ENCODE measurements at regions not wholly inside any gene's neighbourhood (a gene's known extent, or its start where the extent isn't known, plus 50 kb on each side); places are given as distances from the start of the nearest gene placed in this dataset.

DNA sequence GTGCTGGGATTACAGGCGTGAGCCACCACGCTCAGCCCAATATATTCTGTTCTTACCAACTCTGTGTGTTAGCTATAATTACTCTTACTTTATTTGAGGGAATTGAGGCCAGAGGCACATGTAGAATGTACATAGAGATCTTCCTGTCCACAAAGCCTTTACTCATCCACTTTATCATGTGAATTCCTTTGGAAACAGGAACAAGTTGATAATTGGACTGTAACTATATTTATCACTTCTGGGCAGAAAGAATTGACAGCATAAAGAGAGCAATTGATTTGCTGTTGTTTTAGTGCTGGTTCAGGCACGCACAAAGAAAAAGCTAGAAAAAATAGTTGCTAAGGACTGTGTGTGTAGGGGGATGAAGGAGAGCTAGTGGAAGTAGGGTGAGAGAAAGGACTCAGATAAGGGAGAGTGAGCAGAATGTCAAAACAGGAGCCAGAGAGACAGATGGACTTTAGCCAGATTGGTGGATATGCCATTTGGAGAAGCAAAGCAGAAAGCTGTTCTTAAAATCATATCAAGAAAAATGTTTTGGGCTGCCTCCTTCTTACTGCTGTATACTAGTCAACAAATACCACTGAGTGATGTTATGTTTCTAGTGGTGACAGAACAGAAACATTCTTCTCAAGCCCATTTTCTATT is 929.8 kb upstream of the CNTN5 start:
- no peak for DNase-seq

DNA sequence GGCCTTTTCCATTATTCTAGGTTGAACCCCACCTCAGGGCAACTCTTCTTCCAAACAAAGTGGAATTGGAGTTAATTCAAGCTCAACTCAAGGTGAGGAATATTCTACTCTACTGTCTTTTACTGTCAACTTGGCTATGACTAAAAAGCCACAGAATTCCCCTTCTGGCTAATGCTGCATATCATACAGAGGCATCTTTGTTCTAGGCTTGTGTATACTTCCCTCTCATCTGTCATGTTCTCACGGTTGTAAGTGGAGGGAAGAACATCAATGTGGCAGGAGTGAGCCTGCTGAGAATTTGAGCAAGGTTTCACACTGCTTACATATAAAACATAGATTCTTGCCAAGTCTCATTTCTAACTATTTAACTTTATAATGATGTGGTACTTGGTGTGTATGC is 921.4 kb upstream of the CNTN5 start:
- DNase-seq = no peak

DNA sequence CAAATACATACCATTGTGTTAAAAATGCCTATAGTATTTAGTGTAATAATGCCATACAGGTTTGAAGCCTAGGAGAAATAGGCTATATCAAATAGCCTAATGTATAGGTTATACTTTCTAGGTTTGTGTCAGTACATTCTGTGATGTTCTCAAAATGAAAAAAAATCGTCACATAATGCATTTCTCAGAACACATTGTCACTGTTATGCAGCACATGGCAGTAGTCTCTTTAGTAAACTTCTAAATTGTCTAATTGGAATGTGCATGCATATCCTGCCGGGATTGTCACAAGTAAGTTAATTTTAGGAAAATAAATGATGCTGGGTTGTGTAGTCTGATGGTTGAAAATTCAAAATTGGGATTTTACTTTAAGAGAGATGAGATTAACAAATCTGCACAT is 920.1 kb upstream of the CNTN5 start:
- DNase-seq = no peak

DNA sequence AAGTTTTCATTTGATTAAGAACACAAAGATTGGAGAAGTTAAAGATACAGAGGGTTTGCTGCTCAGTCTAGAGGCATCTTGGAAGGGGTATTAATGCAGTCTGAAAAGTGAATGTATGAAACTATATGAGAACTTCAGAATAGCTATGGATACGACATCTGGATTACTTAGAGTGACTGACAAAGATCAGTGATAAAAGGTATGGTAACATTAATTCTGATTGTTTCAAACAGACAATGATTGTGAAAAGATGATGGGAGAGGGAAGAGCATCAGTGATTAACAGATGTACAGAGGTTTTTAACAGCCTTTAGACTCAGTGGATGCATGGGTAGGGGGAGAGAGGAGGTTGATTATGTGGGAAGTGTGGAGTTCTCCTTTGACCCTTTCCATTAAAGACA is 919.4 kb upstream of the CNTN5 start:
- DNase-seq = no peak

DNA sequence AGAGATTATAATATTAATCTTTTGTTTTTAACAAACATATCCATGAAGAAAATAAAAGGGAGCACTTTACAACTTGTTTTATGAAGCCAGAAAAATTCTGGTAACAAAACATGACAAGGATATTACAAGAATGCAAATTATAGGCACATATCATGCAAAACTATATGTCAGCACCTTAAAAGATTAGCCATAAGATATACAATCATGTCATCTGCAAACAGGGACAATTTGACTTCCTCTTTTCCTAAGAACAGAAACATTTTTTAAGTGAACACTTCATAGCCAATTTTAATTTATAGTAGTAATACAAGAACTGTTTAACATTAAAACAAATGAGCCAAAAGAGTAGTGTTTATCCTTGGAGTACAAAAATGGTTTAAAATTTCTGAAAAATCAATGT is 916.5 kb upstream of the CNTN5 start:
- no peak for DNase-seq

DNA sequence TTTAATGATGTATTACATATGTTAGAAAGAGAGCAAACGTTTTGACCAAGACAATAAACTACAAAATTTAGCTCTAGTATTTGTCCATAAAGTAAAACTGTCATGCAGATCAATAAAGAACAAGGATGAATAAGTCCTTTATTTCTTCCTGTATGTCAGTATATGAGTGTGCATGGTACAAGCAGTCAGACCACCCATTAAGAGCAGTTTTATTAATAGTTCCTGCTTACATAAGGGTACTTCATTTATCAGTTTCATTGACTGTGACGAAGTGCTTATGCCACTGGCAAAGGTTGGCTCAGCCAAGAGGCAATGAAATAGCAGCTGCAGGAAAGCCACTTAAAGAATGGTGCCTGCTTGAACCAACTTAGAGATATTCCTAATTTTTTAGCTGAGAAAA is 913.0 kb upstream of the CNTN5 start:
- DNase-seq = no peak

DNA sequence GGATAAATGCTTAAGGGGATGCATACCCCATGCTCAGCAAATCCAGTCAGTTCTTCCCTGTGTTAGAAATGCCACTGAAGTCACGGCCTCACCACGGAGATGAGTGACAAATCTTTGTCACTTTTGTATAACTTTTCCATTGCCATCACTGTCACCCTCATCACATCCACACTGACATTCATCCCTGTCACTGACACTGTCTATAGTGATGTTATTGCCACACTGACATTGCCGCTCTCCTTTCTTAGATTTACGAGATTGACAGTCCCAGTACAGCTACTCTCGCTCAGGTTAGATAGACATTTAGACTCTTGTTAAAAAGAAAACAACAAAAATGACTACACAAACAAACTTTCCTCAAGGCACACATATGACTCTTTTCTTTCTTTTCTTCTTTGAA is 910.7 kb upstream of the CNTN5 start:
- no peak for DNase-seq

DNA sequence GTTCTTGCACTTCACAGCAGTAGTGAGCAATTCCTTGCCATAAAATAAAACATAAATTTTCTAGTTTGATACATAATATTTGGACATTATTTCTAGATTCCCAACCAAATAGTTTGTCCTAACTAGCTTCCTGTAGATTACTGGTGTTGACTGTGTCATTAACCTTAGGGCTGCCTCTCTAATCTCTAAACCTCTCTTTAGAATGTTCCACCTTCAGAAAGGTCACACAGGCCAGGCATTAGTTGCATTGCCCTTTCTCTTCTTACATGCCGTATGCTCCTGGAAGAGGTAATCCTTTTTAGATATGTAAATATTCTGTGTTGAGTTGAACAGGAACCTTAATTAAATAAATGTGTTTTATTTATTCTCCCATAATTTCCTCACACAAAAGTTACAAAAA is 904.9 kb upstream of the CNTN5 start:
- DNase-seq = no peak

DNA sequence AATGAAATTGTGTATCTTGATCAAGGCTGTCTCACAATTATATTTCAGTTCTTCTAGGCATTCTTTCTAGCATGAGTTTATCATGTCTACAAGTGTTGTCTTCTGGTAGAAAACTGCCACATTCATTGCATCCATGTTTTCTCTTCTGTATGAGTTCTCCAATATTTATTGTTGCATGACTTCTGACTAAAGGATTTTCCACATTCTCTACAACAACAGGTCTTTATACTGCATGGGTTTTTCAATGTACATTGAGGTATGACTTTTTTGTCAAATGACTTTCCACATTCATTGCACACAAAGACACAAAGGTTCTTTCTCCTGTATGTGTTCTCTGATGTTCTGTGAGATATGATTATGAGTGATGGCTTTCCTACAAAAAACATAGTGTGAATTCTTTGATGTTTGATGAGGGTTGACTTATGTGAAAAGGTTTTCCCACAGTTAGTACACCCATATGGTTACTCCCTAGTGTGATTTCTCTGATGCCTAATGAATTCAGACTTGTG is 890.6 kb upstream of the CNTN5 start:
- DNase-seq = no peak

DNA sequence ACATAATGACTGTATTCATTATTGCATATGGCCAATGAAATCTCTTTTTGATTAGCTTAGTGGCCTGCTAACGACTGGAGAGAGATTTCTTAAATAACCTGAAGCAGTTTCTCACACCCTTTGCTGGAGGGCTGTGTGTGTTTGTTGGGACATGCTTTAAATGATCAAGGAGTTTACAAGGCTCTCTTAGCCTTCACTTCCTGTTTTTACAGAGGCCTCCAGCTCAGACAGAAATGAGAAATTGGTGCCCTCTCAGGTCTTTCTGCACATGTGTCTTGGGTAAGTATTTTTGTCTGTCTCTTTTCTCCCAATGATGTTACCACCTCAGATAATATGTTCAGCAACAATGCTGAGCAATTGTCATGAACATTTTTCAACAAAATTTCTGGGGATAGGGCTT is 884.4 kb upstream of the CNTN5 start:
- no peak for DNase-seq

DNA sequence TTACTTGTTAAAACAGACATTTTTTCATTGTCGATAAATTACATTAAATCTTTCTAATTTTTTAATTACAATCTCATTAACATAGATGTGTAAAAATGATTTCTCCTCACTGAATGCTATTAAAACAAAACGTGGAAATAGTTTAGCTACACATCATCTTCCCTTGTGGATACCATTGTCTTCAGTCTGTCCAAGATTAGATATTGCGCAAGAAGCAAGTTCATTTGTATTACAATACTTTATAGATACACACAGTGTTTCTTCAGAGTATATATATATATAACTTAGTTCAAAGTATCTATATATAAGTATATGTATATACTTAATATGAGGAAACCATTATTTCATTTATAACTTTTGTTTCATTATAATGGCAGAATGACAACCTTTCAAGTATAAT is 883.3 kb upstream of the CNTN5 start:
- no peak for DNase-seq

DNA sequence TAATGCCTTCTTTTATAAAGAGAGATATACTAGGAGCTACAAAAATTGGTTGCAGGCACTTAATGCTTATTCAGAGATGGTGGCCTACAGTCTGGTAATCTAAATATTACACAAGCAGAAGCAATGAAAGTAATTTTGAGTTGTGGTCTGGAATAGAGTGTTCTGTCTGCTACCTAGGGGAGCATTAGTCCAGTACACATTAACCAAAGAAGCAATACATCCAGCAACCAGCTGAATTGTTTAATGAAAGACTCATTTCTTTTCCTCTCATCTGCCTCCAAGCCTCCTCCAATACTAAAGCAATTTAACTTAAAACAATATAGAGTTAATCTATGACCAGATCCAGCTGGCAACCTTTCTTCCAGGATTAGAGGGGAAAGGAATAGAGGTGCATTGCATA is 877.1 kb upstream of the CNTN5 start:
- DNase-seq = no peak

DNA sequence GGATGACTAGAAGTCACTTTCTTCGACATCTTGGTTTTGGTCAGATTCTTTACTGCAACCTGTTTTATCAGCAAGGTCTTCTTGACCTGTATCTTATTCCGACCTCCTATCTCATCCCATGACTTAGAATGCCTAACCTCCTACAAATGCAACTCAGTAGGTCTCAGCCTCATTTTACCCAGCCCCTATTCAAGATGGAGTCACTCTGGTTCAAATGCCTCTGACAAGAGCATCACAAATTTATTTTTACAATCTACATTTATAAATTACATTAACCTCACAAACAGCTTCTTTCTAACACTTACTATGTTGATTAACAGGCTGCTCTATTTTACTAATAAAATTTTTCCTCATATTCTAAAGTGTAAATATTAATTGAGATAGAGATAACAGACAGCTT is 867.0 kb upstream of the CNTN5 start:
- no peak for DNase-seq

DNA sequence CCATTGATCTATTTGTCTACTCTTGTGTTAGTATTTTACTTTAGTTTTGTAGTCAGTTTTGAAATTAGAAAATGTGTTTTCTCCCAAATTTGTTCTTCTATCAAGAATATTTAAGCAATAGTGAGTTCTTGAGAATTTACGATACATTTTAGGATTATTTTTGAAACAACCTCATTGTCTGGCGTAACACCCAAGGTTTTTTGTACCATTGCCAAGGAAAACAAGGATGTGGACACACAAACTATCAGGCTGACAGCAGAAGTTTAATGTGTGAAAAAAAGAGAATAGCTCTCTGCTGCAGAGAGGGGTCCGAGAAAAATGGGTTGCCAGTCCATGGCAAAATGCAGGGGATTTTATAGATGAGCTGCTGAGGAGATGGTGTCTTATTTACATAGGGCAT is 865.1 kb upstream of the CNTN5 start:
- no peak for DNase-seq

DNA sequence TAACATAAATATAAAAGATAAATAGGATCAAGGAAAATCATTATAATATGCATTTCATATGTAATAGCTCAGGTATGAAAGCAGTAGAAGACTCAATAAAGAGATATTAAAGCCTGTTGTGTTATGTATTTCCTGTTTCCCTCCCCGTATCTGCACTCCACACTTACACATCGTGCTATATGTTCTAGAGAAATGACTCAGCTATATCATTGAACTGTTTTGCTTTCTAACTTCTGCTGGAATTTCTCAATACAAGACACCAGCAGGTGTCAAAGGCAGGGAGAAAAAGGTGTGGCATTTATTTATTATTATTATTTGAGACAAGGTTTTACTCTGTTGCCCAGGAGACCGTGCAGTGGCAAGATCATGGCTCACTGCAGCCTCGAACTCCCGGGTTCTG is 842.8 kb upstream of the CNTN5 start:
- no peak for DNase-seq

DNA sequence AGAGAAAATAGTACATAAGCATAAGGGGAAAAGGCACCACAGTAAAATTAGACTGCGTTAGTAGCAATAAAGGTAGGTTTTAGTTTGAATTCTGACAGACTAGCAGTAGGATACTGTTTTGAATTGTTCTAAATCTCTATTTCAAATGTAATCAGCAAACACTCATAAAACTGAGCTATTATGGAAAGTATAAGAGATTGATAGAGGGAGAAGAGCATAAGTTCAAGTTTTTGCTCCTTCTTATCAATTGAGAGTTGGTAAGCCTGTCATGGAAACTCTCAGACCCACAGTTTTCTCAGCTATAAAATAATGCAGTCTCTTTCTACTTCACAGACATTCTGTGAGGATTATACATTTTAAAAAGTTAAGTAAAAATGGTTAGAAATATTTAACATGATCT is 840.2 kb upstream of the CNTN5 start:
- DNase-seq = no peak

DNA sequence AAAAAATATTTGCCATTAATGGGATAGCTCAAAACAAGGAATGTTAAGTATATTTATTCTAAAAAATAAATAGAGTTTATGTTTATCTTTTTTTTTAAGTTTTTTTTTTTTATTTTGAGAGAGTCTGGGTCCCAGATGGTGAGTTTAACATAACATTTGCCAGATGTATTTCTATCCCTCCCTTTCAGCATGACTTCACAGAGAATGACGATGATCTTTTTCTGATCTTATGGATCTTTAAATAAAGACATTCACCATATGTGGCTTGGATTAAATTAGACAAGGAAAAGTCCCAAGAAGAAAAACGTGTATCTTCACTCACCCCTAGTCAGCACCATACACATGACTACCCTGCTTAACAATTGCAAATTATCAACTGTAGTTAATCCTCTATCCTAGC is 839.8 kb upstream of the CNTN5 start:
- DNase-seq = no peak

DNA sequence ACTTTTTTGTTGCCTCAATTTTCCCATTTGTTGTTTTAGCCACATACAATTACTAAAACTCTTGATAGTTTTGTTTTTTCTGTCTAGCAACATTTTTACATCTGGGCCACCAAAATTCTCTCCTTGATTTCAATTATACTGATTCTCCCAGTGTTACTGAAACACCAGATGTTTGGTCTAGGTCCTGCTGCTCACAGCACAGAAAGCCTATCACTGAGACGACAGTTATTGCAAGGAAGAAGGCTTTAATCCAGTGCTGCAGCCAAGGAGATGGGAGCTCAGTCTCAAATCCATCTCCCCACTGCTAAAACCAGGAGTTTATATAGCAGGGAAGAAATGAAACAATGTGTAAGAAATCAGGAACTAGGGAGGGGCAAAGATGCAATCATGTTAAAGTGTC is 837.7 kb upstream of the CNTN5 start:
- DNase-seq = no peak

DNA sequence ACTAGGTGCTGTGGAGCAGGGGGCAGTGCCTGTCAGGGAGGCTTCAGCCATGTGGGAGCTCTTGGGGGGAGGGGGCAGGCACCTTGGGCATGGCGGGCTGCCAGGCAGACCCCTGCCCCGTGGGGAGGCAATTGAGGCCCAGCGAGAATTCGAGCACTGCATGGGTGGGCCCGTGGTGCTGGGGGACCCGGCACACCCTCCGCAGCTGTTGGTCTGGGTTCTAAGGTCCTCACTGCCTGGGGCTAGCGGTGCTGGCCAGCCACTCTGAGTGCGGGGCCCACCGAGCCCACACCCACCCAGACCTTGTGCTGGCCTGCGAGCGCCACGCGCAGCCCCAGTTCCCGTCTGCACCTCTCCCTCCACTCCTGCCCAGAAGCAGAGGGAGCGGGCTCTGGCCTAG is 835.5 kb upstream of the CNTN5 start:
- DNase-seq = no peak

DNA sequence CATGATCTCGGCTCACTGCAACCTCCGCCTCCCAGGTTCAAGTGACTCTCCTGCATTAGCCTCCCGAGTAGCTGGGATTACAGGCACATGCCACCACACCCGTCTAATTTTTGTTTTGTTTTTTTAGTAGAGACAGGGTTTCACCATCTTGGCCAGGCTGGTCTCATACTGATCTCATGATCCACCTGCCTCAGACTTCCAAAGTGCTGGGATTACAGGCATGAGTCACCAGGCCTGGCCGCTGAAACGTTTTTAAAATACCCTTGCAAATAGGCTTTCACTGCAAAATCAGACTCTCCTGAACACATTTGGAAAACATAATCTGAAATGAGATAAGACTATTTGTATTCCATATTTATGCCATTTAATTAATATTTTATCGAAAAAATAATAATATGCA is 826.1 kb upstream of the CNTN5 start:
- no peak for DNase-seq

DNA sequence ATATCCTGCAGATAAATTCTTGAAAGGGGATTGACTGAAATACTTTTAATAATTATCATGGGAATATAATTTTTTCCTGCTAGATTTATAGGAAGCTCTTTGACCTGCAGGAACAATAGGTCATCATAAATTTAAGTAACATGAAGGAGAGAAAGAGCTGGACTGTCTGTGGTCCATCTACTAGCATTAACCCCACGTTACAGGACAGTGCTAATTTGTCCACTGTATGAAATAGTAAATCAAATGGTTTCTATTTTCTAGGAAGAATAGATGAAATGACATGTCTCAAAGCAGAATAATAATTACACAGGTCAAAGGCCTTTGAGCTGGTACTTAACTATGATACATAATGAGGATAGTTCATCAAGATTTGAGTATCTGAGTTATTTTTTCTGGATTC is 825.4 kb upstream of the CNTN5 start:
- DNase-seq = no peak

DNA sequence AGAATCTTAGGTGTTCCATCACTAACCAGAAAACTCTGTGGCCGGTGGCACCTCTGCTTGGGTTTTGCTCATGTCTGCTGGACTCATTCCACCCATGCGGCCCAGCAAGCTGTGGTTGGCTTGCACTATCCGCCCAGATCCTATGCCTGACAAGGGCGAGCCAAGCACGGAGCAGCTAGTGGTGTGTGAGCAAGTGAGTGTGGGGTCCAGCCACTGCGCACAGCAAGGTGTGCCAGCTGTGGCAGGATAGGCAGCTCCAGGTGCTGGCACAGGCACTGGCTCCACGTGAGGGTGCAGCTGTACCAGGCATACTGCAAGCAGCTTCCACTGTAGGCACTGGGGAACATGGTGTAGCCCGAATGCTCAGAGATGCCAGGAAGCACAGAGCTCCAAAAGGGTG is 813.7 kb upstream of the CNTN5 start:
- DNase-seq = no peak

DNA sequence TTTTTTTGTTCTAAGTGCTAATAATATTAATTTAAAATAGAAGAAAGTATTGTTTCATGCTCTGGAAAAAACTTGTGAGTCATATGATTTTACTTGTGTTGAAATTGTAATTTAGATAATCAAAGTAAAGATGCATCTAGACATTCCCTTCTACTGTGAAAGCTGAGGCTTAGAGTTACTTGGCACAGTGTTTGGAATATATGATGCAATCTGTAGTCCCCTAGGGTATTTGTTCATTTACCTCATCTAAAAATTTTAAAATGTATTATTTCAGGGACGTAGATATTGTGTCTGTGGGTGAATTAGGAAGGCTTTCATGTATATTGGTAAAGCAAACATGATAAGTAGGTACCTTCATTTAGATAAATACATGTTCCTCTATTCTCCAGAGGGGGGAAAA is 793.5 kb upstream of the CNTN5 start:
- no peak for DNase-seq

DNA sequence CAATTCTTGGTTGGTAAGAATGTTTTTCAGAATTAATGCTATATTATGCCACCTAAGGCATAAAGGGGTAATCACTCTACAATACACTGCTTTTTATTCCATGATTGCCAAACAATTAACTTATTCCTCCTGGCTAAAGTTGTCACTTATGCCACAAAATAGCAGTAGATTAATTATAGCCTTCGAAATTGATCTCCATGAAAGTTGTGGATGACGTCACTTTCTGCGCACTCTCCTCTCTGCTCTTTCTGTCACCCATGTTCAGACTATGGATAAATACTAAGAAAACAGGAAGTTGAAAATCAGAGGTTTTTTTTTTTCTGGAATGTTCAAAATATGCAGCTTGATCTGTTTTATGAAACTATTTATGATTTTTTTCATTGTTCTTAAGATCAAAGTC is 790.1 kb upstream of the CNTN5 start:
- DNase-seq = no peak

DNA sequence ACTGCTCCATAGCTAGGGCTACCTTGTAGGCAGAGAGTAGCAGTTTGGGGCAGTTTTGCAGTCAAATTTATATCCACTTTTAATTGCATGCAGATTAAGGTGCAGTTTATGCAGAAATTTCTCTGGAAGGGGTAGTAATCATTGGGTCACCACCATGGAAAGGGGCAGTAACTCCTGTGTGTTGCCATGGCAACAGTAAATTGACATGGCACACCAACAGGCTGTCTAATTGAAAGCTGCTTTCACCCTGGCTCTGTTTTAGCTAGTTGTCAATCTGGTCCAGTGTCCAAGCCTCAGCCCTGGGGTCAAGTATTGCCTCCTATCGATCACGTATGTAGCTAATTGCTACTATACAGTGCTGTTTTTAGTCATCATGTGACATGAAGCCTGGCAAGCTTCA is 786.1 kb upstream of the CNTN5 start:
- no peak for DNase-seq

DNA sequence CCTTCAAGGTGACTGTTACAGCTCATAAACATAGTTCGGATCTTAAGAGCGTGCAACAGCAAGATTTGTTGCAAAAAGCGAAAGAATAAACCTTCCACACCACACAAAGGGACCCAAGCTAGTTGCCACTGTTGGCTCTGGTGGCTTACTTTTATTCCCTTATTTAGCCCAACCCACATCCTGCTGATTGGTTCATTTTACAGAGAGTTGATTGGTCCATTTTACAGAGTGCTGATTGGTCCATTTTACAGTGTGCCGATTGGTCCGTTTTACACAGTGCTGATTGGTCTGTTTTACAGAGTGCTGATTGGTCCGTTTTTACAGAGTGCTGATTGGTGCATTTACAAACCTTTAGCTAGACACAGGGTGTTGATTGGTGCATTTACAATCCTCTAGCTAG is 776.9 kb upstream of the CNTN5 start:
- no peak for DNase-seq

Data from T-helper 1 cell (primary cell).